ENCODE measurements at regions not wholly inside any gene's neighbourhood (a gene's known extent, or its start where the extent isn't known, plus 50 kb on each side); places are given as distances from the start of the nearest gene placed in this dataset.
"Not testable (repeated sequence)": the region's sequence is repeated elsewhere in the genome, so short reads cannot be mapped to it uniquely, and the experiment has no call there.

GRCh38 chr10:46095943-46096342 lies 49.9 kb upstream of the MSMB start:
- not testable (repeated sequence) for H3K9me3 Mint-ChIP-seq, H3K27ac Mint-ChIP-seq, ATAC-seq, H3K36me3 Mint-ChIP-seq, H3K4me3 Mint-ChIP-seq, H3K4me1 Mint-ChIP-seq, H3K27me3 Mint-ChIP-seq

GRCh38 chr10:46096446-46096845 lies 50.4 kb upstream of the MSMB start:
- no peak for ATAC-seq
- no peaks in the 10 kb centered on the region for H3K27me3 Mint-ChIP-seq
- H3K4me1 Mint-ChIP-seq, result peaks cover 8% of the 10 kb centered on the region
- H3K4me3 Mint-ChIP-seq, result no peak overlapping the region
- no peak overlapping the region for H3K27ac Mint-ChIP-seq
- peaks cover 3% of the 10 kb centered on the region for H3K9me3 Mint-ChIP-seq
- no peaks in the 10 kb centered on the region for H3K36me3 Mint-ChIP-seq

GRCh38 chr10:46096909-46097575 lies 51.0 kb upstream of the MSMB start:
- Mint-ChIP-seq H3K9me3 (peaks cover 3% of the 10 kb centered on the region), H3K27me3 (no peaks in the 10 kb centered on the region), H3K36me3 (no peaks in the 10 kb centered on the region), H3K4me1 (peaks cover 8% of the 10 kb centered on the region), H3K27ac (no peak overlapping the region), H3K4me3 (no peak overlapping the region)
- peak; percentile 17 for ATAC-seq

- Mint-ChIP-seq H3K4me3 (no peak overlapping the region), H3K36me3 (no peaks in the 10 kb centered on the region), H3K27me3 (no peaks in the 10 kb centered on the region), H3K4me1 (peaks cover 8% of the 10 kb centered on the region), H3K9me3 (peaks cover 3% of the 10 kb centered on the region), H3K27ac (no peak overlapping the region)
- ATAC-seq, result no peak
Measured at GRCh38 chr10:46097576-46098317, 51.7 kb upstream of the MSMB start.

- Mint-ChIP-seq H3K9me3 (peaks cover 3% of the 10 kb centered on the region), H3K36me3 (no peaks in the 10 kb centered on the region), H3K4me3 (no peak overlapping the region), H3K27ac (no peak overlapping the region), H3K4me1 (peaks cover 8% of the 10 kb centered on the region), H3K27me3 (no peaks in the 10 kb centered on the region)
- ATAC-seq, result no peak
Measured at GRCh38 chr10:46098386-46098785, 52.3 kb upstream of the MSMB start.

GRCh38 chr10:46098925-46099324 lies 52.9 kb upstream of the MSMB start:
- H3K4me1 Mint-ChIP-seq, H3K4me3 Mint-ChIP-seq, H3K36me3 Mint-ChIP-seq, H3K27me3 Mint-ChIP-seq, H3K9me3 Mint-ChIP-seq, H3K27ac Mint-ChIP-seq, ATAC-seq: not testable (repeated sequence)

- Mint-ChIP-seq H3K27me3 (peaks cover 19% of the 10 kb centered on the region), H3K9me3 (no peaks in the 10 kb centered on the region), H3K4me3 (no peak overlapping the region), H3K27ac (no peak overlapping the region), H3K4me1 (peaks cover 8% of the 10 kb centered on the region), H3K36me3 (no peaks in the 10 kb centered on the region)
- ATAC-seq, result no peak
Measured at GRCh38 chr10:46104071-46104585, 58.1 kb upstream of the MSMB start.

- H3K27ac Mint-ChIP-seq, ATAC-seq, H3K9me3 Mint-ChIP-seq: not testable (repeated sequence)
Measured at GRCh38 chr10:46105416-46105815, 59.3 kb upstream of the MSMB start.

GRCh38 chr10:46105856-46106409 lies 59.9 kb upstream of the MSMB start:
- ATAC-seq, result peak; percentile 44
- not testable (repeated sequence) for H3K36me3 Mint-ChIP-seq, H3K4me1 Mint-ChIP-seq, H3K9me3 Mint-ChIP-seq, H3K27ac Mint-ChIP-seq
- Mint-ChIP-seq H3K27me3 (peaks cover 19% of the 10 kb centered on the region), H3K4me3 (peak overlapping the region; percentile 41)

More at GRCh38 chr10:46105416-46105815, 59.3 kb upstream of the MSMB start:
- peaks cover 19% of the 10 kb centered on the region for H3K27me3 Mint-ChIP-seq
- not testable (repeated sequence) for H3K36me3 Mint-ChIP-seq, H3K4me1 Mint-ChIP-seq, H3K4me3 Mint-ChIP-seq

GRCh38 chr10:46106410-46107255 lies 60.6 kb upstream of the MSMB start:
- peak overlapping the region; percentile 4 for H3K27ac Mint-ChIP-seq
- peak overlapping the region; percentile 75 for H3K4me3 Mint-ChIP-seq
- no peaks in the 10 kb centered on the region for H3K36me3 Mint-ChIP-seq
- peak; percentile 93 for ATAC-seq
- peaks cover 8% of the 10 kb centered on the region for H3K4me1 Mint-ChIP-seq
- H3K9me3 Mint-ChIP-seq, result no peaks in the 10 kb centered on the region
- H3K27me3 Mint-ChIP-seq, result peaks cover 19% of the 10 kb centered on the region

- H3K36me3 Mint-ChIP-seq, H3K27ac Mint-ChIP-seq, ATAC-seq, H3K9me3 Mint-ChIP-seq, H3K4me1 Mint-ChIP-seq, H3K4me3 Mint-ChIP-seq: not testable (repeated sequence)
- peaks cover 19% of the 10 kb centered on the region for H3K27me3 Mint-ChIP-seq
Measured at GRCh38 chr10:46108158-46108499, 62.1 kb upstream of the MSMB start.

GRCh38 chr10:46154271-46154670 lies 108.2 kb upstream of the MSMB start:
- not testable (repeated sequence) for H3K36me3 Mint-ChIP-seq, ATAC-seq, H3K27ac Mint-ChIP-seq, H3K4me1 Mint-ChIP-seq, H3K9me3 Mint-ChIP-seq, H3K4me3 Mint-ChIP-seq, H3K27me3 Mint-ChIP-seq

GRCh38 chr10:46154683-46155082 lies 108.6 kb upstream of the MSMB start:
- H3K4me3 Mint-ChIP-seq, ATAC-seq, H3K27ac Mint-ChIP-seq, H3K27me3 Mint-ChIP-seq, H3K4me1 Mint-ChIP-seq, H3K36me3 Mint-ChIP-seq, H3K9me3 Mint-ChIP-seq: not testable (repeated sequence)

- not testable (repeated sequence) for H3K27ac Mint-ChIP-seq, ATAC-seq, H3K36me3 Mint-ChIP-seq, H3K27me3 Mint-ChIP-seq, H3K4me3 Mint-ChIP-seq, H3K9me3 Mint-ChIP-seq, H3K4me1 Mint-ChIP-seq
Measured at GRCh38 chr10:46156866-46157265, 110.8 kb upstream of the MSMB start.

- no peaks in the 10 kb centered on the region for H3K4me1 Mint-ChIP-seq
- H3K9me3 Mint-ChIP-seq, result peaks cover 7% of the 10 kb centered on the region
- H3K27me3 Mint-ChIP-seq, result peaks cover 8% of the 10 kb centered on the region
- no peak overlapping the region for H3K27ac Mint-ChIP-seq
- no peaks in the 10 kb centered on the region for H3K36me3 Mint-ChIP-seq
- H3K4me3 Mint-ChIP-seq, result no peak overlapping the region
- ATAC-seq, result no peak
Measured at GRCh38 chr10:46169736-46170135, 117.1 kb upstream of the ANTXRL start.
